ENCODE measurements at regions not wholly inside any gene's neighbourhood (a gene's known extent, or its start where the extent isn't known, plus 50 kb on each side); places are given as distances from the start of the nearest gene placed in this dataset.

GRCh38 chr13:73254827-73255226 is 196.0 kb downstream of the KLF5 start:
- ChIA-PET POLR2A (no interaction called here), CTCF (no interaction called here)
- Mint-ChIP-seq H3K4me3 (no peak overlapping the region), H3K4me1 (peaks cover 17% of the 10 kb centered on the region), H3K36me3 (no peaks in the 10 kb centered on the region), H3K27ac (no peak overlapping the region), H3K27me3 (ENCODE audit: low read depth) (peaks cover 3% of the 10 kb centered on the region; the same call in 1 of the 2 replicates), H3K9me3 (peaks cover 8% of the 10 kb centered on the region)
- ATAC-seq (no peak), DNase-seq (ENCODE audit: low spot score) (no peak)
- TF ChIP-seq NR3C1 (CRISPR knock-in tag; conservative IDR thresholded peaks at IDR 0.05; ENCODE audit: low read depth) (no peak), AR (CRISPR knock-in tag; IDR thresholded peaks at IDR 0.05) (no peak), ELF4 (CRISPR knock-in tag; IDR thresholded peaks at IDR 0.05; ENCODE audit: low read depth) (no peak), HMGA2 (CRISPR knock-in tag; IDR thresholded peaks at IDR 0.05) (no peak), KAT7 (CRISPR knock-in tag; IDR thresholded peaks at IDR 0.05; ENCODE audit: borderline replicate concordance) (no peak), TEAD1 (CRISPR knock-in tag; IDR thresholded peaks at IDR 0.05) (no peak), FOXK1 (CRISPR knock-in tag; IDR thresholded peaks at IDR 0.05) (no peak), ERG (CRISPR knock-in tag; IDR thresholded peaks at IDR 0.05) (no peak), ATF3 (CRISPR knock-in tag; conservative IDR thresholded peaks at IDR 0.05) (no peak)
- TF ChIP-seq, protein P1, sequence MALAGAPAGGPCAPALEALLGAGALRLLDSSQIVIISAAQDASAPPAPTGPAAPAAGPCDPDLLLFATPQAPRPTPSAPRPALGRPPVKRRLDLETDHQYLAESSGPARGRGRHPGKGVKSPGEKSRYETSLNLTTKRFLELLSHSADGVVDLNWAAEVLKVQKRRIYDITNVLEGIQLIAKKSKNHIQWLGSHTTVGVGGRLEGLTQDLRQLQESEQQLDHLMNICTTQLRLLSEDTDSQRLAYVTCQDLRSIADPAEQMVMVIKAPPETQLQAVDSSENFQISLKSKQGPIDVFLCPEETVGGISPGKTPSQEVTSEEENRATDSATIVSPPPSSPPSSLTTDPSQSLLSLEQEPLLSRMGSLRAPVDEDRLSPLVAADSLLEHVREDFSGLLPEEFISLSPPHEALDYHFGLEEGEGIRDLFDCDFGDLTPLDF (CRISPR knock-in tag; IDR thresholded peaks at IDR 0.05), result no peak

DNA sequence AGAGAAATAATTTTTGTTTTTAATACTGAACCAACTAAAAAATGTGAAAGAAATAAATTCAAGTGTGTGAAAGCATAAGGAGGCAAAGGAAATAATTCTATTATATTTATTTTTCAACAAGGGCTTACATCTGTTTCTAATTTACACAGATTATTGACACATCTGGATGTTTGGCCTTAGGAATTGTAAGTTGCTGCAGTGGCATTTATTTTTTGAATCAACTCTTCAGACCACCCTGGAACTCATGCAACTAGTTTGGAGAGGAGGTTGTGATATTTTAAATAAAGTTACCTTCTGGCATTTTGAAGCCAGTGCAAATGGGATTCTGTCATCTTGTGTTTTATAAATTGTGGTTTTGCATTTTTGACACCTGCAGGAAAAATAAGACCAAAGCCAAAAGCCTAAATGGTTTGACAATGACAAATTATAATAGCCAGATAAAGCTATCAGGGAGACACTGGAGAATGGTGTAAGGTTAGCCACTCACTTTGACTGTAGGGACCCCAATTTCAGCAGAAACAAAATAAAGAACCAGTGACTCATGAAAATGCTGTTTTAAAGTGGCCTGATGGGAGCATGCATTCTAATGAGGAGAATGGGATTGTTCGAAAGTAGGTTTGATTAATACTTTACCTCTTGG is 192.9 kb downstream of the KLF5 start:
- Mint-ChIP-seq H3K36me3 (no peaks in the 10 kb centered on the region), H3K27ac (no peak overlapping the region), H3K27me3 (ENCODE audit: low read depth) (peaks cover 3% of the 10 kb centered on the region; the same call in 1 of the 2 replicates), H3K4me3 (no peak overlapping the region), H3K9me3 (peaks cover 4% of the 10 kb centered on the region), H3K4me1 (peaks cover 16% of the 10 kb centered on the region)
- ChIA-PET CTCF (no interaction called here), POLR2A (no interaction called here)
- DNase-seq (ENCODE audit: low spot score), result no peak
- ATAC-seq, result no peak
- TF ChIP-seq AR (CRISPR knock-in tag; IDR thresholded peaks at IDR 0.05), result no peak

DNA sequence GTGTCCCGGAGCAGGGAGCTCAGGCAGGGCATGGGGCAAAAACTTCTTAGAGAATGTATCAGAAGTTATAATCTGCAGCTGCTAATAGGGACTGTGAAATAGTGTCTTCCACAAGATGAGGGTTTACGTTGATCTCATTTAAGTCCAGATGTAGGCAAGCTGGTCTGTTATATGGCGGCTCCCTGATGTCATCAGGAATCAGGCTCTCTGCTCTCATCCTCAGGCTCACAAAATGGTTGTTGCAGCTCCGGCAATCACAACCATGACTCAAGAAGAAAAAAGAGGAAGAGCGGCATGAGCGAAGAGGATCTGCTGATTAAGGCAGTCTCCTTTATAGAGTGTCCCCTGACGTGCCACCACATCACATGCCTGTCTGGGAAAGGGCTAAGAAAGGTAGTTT is 191.3 kb downstream of the KLF5 start:
- ATAC-seq (no peak), DNase-seq (ENCODE audit: low spot score) (no peak)
- POLR2A ChIA-PET, result no interaction called here
- TF ChIP-seq AFF4 (CRISPR knock-in tag; IDR thresholded peaks at IDR 0.05; ENCODE audit: borderline replicate concordance) (no peak), ESRRA (CRISPR knock-in tag; IDR thresholded peaks at IDR 0.05; ENCODE audit: borderline replicate concordance) (no peak)
- TF ChIP-seq, protein P2, sequence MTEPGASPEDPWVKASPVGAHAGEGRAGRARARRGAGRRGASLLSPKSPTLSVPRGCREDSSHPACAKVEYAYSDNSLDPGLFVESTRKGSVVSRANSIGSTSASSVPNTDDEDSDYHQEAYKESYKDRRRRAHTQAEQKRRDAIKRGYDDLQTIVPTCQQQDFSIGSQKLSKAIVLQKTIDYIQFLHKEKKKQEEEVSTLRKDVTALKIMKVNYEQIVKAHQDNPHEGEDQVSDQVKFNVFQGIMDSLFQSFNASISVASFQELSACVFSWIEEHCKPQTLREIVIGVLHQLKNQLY (CRISPR knock-in tag; IDR thresholded peaks at IDR 0.05), result no peak
- TF ChIP-seq, protein P3, sequence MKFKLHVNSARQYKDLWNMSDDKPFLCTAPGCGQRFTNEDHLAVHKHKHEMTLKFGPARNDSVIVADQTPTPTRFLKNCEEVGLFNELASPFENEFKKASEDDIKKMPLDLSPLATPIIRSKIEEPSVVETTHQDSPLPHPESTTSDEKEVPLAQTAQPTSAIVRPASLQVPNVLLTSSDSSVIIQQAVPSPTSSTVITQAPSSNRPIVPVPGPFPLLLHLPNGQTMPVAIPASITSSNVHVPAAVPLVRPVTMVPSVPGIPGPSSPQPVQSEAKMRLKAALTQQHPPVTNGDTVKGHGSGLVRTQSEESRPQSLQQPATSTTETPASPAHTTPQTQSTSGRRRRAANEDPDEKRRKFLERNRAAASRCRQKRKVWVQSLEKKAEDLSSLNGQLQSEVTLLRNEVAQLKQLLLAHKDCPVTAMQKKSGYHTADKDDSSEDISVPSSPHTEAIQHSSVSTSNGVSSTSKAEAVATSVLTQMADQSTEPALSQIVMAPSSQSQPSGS (CRISPR knock-in tag; IDR thresholded peaks at IDR 0.05; ENCODE audit: borderline replicate concordance, low read depth), result no peak

More for the DNA sequence above, 191.3 kb downstream of the KLF5 start:
- no peak overlapping the region for H3K4me3 Mint-ChIP-seq
- no peak overlapping the region for H3K27ac Mint-ChIP-seq
- CTCF ChIA-PET, result no interaction called here
- H3K27me3 Mint-ChIP-seq (ENCODE audit: low read depth), result peaks cover 3% of the 10 kb centered on the region; the same call in 1 of the 2 replicates
- peaks cover 4% of the 10 kb centered on the region for H3K9me3 Mint-ChIP-seq
- H3K36me3 Mint-ChIP-seq, result no peaks in the 10 kb centered on the region
- H3K4me1 Mint-ChIP-seq, result peaks cover 16% of the 10 kb centered on the region

Measured in WTC11 (cell line).